OCI-LY7 (cell line): ENCODE measurements at regions not wholly inside any gene's neighbourhood (a gene's known extent, or its start where the extent isn't known, plus 50 kb on each side); places are given as distances from the start of the nearest gene placed in this dataset.

Experiments
- BruUV-seq: library from RNA; stranded (reverse); fragments of 400-500 nt; replicated peaks from 2 replicates; lab custom pipeline; 2021; lab: Mats Ljungman, UMichigan
- CTCF ChIA-PET: fragments of 300-600 bp; sonication (Branson Sonifier 250); formaldehyde crosslinking; loops from one replicate; lab custom pipeline; 2022; ENCODE audit warnings: antibody characterized with exemption; ENCODE audit not compliant: unreplicated experiment; lab: Charles Lee
- POLR2A ChIA-PET: fragments of 300-600 bp; sonication (Branson Sonifier 250); formaldehyde crosslinking; loops from one replicate; lab custom pipeline; 2022; ENCODE audit warnings: antibody characterized with exemption; lab: Charles Lee
- DNase-seq: peaks from one replicate; pipeline ENCODE4 v3.0.0-alpha.2; 2015; ENCODE audit warnings: low spot score
- H2AFZ ChIP-seq: fragments of 200-600 bp; sonication (generic), shearing (Covaris generic); 2 replicates; pipeline ENCODE4 v1.6.1; 2014; ENCODE audit warnings: mild to moderate bottlenecking, antibody characterized with exemption, low read length, moderate library complexity
- H3K27ac ChIP-seq: fragments of 200-600 bp; sonication (generic); 2 replicates; pipeline ENCODE4 v1.5.1; 2014; ENCODE audit warnings: mixed run types, low read depth, mild to moderate bottlenecking, moderate library complexity, low read length, inconsistent platforms; ENCODE audit not compliant: poor library complexity, severe bottlenecking
- H3K36me3 ChIP-seq: fragments of 200-600 bp; sonication (generic); 2 replicates; pipeline ENCODE4 v1.6.1; 2014; ENCODE audit warnings: mild to moderate bottlenecking, antibody characterized with exemption, low read length, moderate library complexity, mixed read lengths; ENCODE audit not compliant: insufficient read depth
- H3K4me1 ChIP-seq: fragments of 200-600 bp; sonication (generic); 2 replicates; pipeline ENCODE4 v1.5.1; 2014; ENCODE audit warnings: mild to moderate bottlenecking, low read length; ENCODE audit not compliant: insufficient read depth, poor library complexity, severe bottlenecking
- H3K4me2 ChIP-seq: fragments of 200-600 bp; sonication (generic); 2 replicates; pipeline ENCODE4 v1.6.1; 2014; ENCODE audit warnings: mild to moderate bottlenecking, low read length
- H3K4me3 ChIP-seq: fragments of 200-600 bp; sonication (generic); 2 replicates; pipeline ENCODE4 v1.5.1; 2014; ENCODE audit warnings: mild to moderate bottlenecking, low read depth, low read length; ENCODE audit not compliant: poor library complexity, severe bottlenecking
- H3K79me2 ChIP-seq: fragments of 200-600 bp; sonication (generic); 2 replicates; pipeline ENCODE4 v1.6.1; 2016; ENCODE audit warnings: low read depth, mild to moderate bottlenecking, low read length, moderate library complexity, mixed read lengths; ENCODE audit not compliant: insufficient read depth
- H3K9me2 ChIP-seq: fragments of 200-600 bp; sonication (generic); 2 replicates; pipeline ENCODE4 v1.6.1; 2016; ENCODE audit warnings: mild to moderate bottlenecking, low read length, mixed read lengths; ENCODE audit not compliant: insufficient read depth
- H3K9me3 ChIP-seq: fragments of 200-600 bp; sonication (generic); 2 replicates; pipeline ENCODE4 v1.6.1; 2014; ENCODE audit warnings: mild to moderate bottlenecking, mixed run types, low read length, mixed read lengths
- H4K20me1 ChIP-seq: fragments of 200-600 bp; sonication (generic); 2 replicates; pipeline ENCODE4 v1.6.1; 2014; ENCODE audit warnings: mild to moderate bottlenecking, antibody characterized with exemption, low read length, moderate library complexity, mixed read lengths; ENCODE audit not compliant: insufficient read depth
- CTCF ChIP-seq: fragments of 200-600 bp; sonication (generic); conservative IDR thresholded peaks from 2 replicates; pipeline ENCODE4 v1.5.1; 2014; ENCODE audit warnings: mild to moderate bottlenecking, antibody characterized with exemption, low read length, moderate library complexity, mixed read lengths
- EZH2phosphoT487 ChIP-seq: fragments of 200-600 bp; sonication (generic); IDR thresholded peaks from 2 replicates; pipeline ENCODE4 v1.6.1; 2018; ENCODE audit warnings: low read depth, borderline replicate concordance, mild to moderate bottlenecking, mixed run types, antibody characterized with exemption, low read length, moderate library complexity, mixed read lengths
- intact Hi-C: fragments of 100-400 bp; cut with micrococcal nuclease; formaldehyde crosslinking; loops from one replicate; pipeline ENCODE4 v1.10.0; 2022; ENCODE audit not compliant: unreplicated experiment

DNA sequence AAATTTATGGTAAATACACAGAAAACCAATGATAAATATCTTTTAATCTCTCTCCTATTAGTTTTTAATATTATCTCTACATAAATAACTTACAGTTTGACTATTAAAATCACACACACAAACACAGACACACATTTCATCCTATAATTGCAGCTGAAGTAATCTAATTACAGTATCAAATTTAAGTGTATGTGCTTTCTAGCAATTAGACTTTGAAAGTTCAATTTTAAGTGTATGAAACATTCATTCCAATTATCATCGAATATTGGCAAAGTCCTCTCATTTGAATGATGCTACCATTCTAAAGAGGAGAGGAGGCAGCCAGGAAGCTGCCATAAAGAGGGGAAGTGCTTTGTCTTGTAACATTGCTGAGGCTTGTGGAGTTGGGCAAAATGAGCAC, 221.2 kb upstream of the PABPC4L start:
- Histone ChIP-seq H3K9me3 (no peaks in the 10 kb centered on the region), H3K36me3 (no peaks in the 10 kb centered on the region), H4K20me1 (no peaks in the 10 kb centered on the region), H3K4me1 (no peaks in the 10 kb centered on the region), H3K4me3 (no peak overlapping the region), H3K4me2 (no peak overlapping the region), H2AFZ (no peak overlapping the region), H3K9me2 (no peaks in the 10 kb centered on the region), H3K27ac (no peak overlapping the region), H3K79me2 (no peaks in the 10 kb centered on the region)
- CTCF ChIA-PET, result no interaction called here
- BruUV-seq, result no TSS peak
- no peak for DNase-seq
- TF ChIP-seq EZH2phosphoT487 (no peak), CTCF (no peak)
- intact Hi-C loops, result no loop called here
- POLR2A ChIA-PET, result no interaction called here

GRCh38 chr4:134421734-134422133, 220.1 kb upstream of the PABPC4L start:
- Histone ChIP-seq H3K4me1 (no peaks in the 10 kb centered on the region), H3K4me2 (no peak overlapping the region), H3K36me3 (no peaks in the 10 kb centered on the region), H3K9me3 (no peaks in the 10 kb centered on the region), H3K9me2 (no peaks in the 10 kb centered on the region), H3K4me3 (no peak overlapping the region), H4K20me1 (no peaks in the 10 kb centered on the region), H3K79me2 (no peaks in the 10 kb centered on the region), H2AFZ (no peak overlapping the region), H3K27ac (no peak overlapping the region)
- TF ChIP-seq CTCF (no peak), EZH2phosphoT487 (no peak)
- ChIA-PET CTCF (no interaction called here), POLR2A (no interaction called here)
- no TSS peak for BruUV-seq
- intact Hi-C loops, result no loop called here
- DNase-seq, result no peak

DNA sequence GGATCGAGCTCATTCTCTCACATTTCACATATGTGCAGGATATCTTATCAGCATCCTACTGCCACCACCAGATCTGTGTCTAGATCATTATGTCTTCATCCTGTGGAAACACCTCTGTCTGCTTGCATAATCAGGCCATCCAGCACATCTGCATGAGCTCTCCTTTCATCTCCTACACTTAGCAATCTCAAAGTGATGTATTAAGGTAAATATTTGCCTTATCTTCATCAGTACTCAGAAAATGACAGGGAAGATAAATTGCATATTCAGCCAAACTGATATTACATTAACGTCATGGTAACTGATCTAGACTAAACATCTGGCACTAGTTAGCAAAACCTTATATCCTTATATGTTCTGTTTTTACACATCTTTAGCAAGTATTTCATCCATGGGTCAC, 207.3 kb upstream of the PABPC4L start:
- Histone ChIP-seq H3K9me2 (no peaks in the 10 kb centered on the region), H3K4me3 (no peak overlapping the region), H3K4me2 (no peak overlapping the region), H3K9me3 (no peaks in the 10 kb centered on the region), H3K27ac (no peak overlapping the region), H3K36me3 (no peaks in the 10 kb centered on the region), H3K4me1 (no peaks in the 10 kb centered on the region), H4K20me1 (no peaks in the 10 kb centered on the region), H3K79me2 (no peaks in the 10 kb centered on the region), H2AFZ (no peak overlapping the region)
- ChIA-PET CTCF (no interaction called here), POLR2A (no interaction called here)
- intact Hi-C loops, result no loop called here
- BruUV-seq, result no TSS peak
- TF ChIP-seq EZH2phosphoT487 (no peak), CTCF (no peak)
- no peak for DNase-seq
